Naive thymus-derived CD8-positive, alpha-beta T cell (primary cell): ENCODE measurements at regions not wholly inside any gene's neighbourhood (a gene's known extent, or its start where the extent isn't known, plus 50 kb on each side); places are given as distances from the start of the nearest gene placed in this dataset.
A peak's percentile ranks its signal among the peaks of the same experiment; 100 is the strongest.

ENCODE experiments used
- ATAC-seq, 2 donors: fragments of 150-1000 bp; cut with Tn5 transposase in 1 of 2; sonication (Bioruptor Pico), chemical (Tn5 transposase) in 1 of 2; 1 replicate in 1 of 2; 2 replicates in 1 of 2; pipeline ENCODE4 v1.10.0; 2021; ENCODE audit warnings: mild to moderate bottlenecking in 2 of 2, moderate library complexity in 2 of 2
- POLR2A ChIA-PET: fragments of 350-600 bp; sonication (Branson Sonifier 250); formaldehyde crosslinking; loops from one replicate; lab custom pipeline; 2021; ENCODE audit warnings: antibody characterized with exemption; lab: Charles Lee
- DNase-seq, 10 donors: peaks; one replicate each; pipeline versions ENCODE4 v3.0.0 to v3.0.0-alpha.2; 2020 to 2022
- H3K27ac Mint-ChIP-seq, 10 donors: one replicate each; pipeline ENCODE4 v1.8.0; 2020 to 2022; ENCODE audit warnings: mild to moderate bottlenecking in 10 of 10, mixed read lengths in 10 of 10, moderate library complexity in 4 of 10, inconsistent platforms in 1 of 10
- H3K27me3 Mint-ChIP-seq, 5 donors: one replicate each; pipeline ENCODE4 v1.8.0; 2021 to 2022; ENCODE audit warnings: mixed read lengths in 5 of 5
- H3K36me3 Mint-ChIP-seq, 3 donors: one replicate each; pipeline ENCODE4 v1.8.0; 2020 to 2022; ENCODE audit warnings: mixed read lengths in 3 of 3, mild to moderate bottlenecking in 2 of 3, inconsistent platforms in 1 of 3
- H3K4me1 Mint-ChIP-seq, 4 donors: one replicate each; pipeline ENCODE4 v1.8.0; 2021 to 2022; ENCODE audit warnings: mixed read lengths in 4 of 4
- H3K4me3 Mint-ChIP-seq, 10 donors: one replicate each; pipeline ENCODE4 v1.8.0; 2020 to 2022; ENCODE audit warnings: mild to moderate bottlenecking in 10 of 10, mixed read lengths in 10 of 10, moderate library complexity in 6 of 10, inconsistent platforms in 1 of 10
- H3K9me3 Mint-ChIP-seq, 9 donors: one replicate each; pipeline ENCODE4 v1.8.0; 2020 to 2022; ENCODE audit warnings: mixed read lengths in 9 of 9, mild to moderate bottlenecking in 3 of 9, inconsistent platforms in 1 of 9, moderate library complexity in 1 of 9

DNA sequence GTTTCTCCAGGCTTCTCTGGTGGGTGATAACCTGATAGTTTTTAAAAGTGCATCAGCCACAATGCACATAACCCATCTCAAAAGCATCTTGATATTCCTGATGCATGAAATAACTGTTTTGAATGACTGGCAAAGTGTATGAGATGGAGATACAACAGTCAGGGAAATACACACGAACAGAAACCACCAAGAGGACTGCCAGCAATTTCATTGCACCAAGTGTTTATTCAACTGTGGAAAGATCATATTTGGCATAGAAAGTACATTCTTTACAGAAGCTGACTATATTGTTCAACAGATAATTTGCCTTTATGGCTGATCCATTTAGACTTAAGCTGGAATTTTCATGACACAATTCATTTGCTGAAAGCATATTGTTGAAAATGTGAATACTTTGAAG lies 139.5 kb downstream of the SLIT2 start:
- DNase-seq (no peak), ATAC-seq (no peak)
- Mint-ChIP-seq H3K27me3 (peaks cover 0 to 4% (median 1%) of the 10 kb centered on the region in 5 donors), H3K4me1 (no peaks in the 10 kb centered on the region), H3K9me3 (no peaks in the 10 kb centered on the region), H3K4me3 (no peak overlapping the region), H3K27ac (no peak overlapping the region), H3K36me3 (no peaks in the 10 kb centered on the region)
- POLR2A ChIA-PET: no interaction called here

DNA sequence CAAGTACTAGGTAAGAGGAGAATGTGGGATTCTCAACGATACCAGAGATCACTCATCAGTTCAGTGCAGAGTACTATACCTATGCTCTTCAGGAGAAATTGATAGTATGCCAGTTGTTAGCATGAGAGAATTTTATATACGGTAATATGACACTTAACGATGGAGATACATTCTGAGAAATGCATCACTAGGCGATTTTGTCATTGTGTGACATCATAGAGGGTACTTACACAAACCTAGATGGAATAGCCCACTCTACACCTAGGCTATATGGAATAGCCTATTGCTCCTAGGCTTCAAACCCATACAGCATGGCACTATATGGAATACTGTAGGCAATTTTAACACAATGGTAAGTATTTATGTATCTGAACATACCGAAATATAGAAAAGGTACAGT lies 140.2 kb downstream of the SLIT2 start:
- Mint-ChIP-seq H3K27me3 (peaks cover 0 to 1% (median under 1%) of the 10 kb centered on the region in 5 donors), H3K27ac (no peak overlapping the region), H3K36me3 (no peaks in the 10 kb centered on the region), H3K4me1 (no peaks in the 10 kb centered on the region), H3K9me3 (no peaks in the 10 kb centered on the region), H3K4me3 (no peak overlapping the region)
- POLR2A ChIA-PET: no interaction called here
- ATAC-seq (no peak), DNase-seq (no peak)

DNA sequence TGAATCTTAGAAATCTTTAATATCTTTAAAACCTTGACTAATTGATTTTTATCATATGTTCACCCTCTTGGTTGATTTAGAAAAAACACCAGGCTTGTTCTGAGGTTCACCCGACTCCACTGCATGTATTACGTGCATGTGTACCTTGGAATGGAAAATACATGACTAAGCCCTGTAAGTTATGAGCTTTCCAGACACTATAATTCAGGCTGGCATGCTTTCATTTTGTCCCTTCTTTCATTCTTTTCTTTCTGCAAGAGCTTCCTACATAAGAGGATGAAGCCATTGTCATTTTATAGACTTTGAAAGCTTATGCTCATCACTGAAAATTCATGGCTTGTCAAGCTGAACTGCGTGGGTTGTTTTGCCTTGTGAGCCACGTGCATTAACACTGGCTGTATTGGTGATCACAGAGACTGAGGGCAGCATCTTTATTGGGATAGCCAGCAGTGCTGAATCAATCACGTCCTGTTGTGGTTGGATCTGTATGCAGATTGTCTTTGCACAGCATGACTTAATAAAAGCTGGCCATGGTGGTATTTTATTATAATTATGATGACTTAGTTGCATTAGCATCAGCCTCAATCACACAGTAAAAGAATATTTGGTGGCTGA lies 141.9 kb downstream of the SLIT2 start:
- no peak overlapping the region for H3K27ac Mint-ChIP-seq

DNA sequence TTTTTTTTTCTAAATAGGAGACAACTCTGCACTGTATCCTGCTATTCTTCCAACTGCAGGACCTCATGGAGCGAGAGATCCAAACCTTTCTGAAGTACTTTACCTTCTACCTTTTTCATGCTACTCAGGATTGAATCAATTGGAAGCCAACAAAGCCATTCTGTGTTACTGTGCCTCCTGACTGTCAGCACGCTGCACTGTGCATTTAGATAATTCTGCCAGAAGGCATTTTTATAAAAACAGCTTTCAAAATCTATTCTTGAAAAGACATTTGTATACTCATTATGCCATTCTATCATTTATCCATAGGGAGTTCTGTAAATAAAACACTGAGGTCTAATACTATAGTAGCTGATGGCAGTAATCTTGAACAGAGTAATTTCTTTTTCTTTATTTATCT lies 142.8 kb downstream of the SLIT2 start:
- Mint-ChIP-seq H3K27ac (no peak overlapping the region), H3K4me3 (no peak overlapping the region), H3K36me3 (no peaks in the 10 kb centered on the region), H3K9me3 (no peaks in the 10 kb centered on the region), H3K27me3 (peaks cover 0 to 5% (median 1%) of the 10 kb centered on the region in 5 donors), H3K4me1 (no peaks in the 10 kb centered on the region)
- ATAC-seq (no peak), DNase-seq (no peak)
- POLR2A ChIA-PET: no interaction called here

More for the DNA sequence above, 141.9 kb downstream of the SLIT2 start:
- Mint-ChIP-seq H3K9me3 (no peaks in the 10 kb centered on the region), H3K36me3 (no peaks in the 10 kb centered on the region), H3K4me3 (no peak overlapping the region), H3K27me3 (peaks cover 0 to 5% (median 0%) of the 10 kb centered on the region in 5 donors), H3K4me1 (no peaks in the 10 kb centered on the region)
- ATAC-seq (no peak), DNase-seq (no peak)
- POLR2A ChIA-PET: no interaction called here

DNA sequence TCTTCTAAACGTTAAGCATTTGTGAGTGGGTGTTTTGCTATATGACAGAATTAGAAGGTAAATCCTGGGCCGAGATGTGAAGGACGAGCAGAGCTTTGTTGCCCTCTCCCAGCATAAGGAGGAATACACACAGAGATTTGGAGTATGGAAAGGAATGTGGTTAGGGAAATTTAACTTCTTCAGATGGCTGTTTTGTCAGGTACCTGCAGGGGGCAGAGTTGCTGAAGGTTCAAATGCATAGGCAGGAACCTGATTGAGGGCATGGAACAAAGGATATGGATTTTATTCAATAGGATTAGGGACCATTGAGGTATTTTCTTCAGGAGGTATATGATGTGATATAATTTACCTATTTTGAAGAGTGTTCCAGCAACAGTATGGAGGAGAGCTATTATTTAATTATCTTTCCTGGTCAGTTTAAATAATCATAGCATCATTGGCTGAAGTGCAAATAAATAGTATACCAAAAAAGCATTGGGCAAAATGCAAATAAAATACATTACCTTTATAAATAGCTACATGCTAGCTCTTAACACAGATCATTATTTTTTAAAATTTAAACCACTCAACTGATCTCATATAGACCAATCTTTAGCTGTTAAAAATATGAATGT lies 143.6 kb downstream of the SLIT2 start:
- Mint-ChIP-seq H3K4me3 (no peak overlapping the region), H3K4me1 (no peaks in the 10 kb centered on the region), H3K9me3 (no peaks in the 10 kb centered on the region), H3K27me3 (peaks cover 0 to 7% (median 2%) of the 10 kb centered on the region in 5 donors), H3K27ac (no peak overlapping the region), H3K36me3 (no peaks in the 10 kb centered on the region)
- POLR2A ChIA-PET: no interaction called here
- ATAC-seq (no peak), DNase-seq (no peak)

DNA sequence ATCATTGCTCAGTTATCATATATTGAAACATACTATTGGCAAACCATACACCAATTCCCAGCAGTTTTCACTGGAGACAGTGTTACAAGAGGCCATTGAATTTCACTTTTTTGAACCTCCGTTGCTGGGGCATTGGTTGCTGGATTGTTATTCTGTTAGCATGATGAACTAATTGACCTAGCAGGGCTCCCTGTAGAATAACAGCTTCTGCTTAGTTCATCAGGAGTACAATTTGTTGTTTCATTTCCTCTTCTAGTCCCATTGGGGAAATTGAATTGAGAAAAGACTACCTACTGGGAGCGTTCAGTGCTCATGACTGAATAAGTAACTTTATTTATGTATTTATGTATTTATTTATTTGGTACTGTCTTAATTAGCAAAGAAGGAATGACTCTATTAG lies 151.6 kb downstream of the SLIT2 start:
- POLR2A ChIA-PET: no interaction called here
- Mint-ChIP-seq H3K27ac (no peak overlapping the region), H3K4me3 (no peak overlapping the region), H3K9me3 (no peaks in the 10 kb centered on the region), H3K4me1 (no peaks in the 10 kb centered on the region), H3K36me3 (no peaks in the 10 kb centered on the region), H3K27me3 (peaks cover 0 to 7% (median 0%) of the 10 kb centered on the region in 5 donors)
- DNase-seq: no peak
- no peak for ATAC-seq

DNA sequence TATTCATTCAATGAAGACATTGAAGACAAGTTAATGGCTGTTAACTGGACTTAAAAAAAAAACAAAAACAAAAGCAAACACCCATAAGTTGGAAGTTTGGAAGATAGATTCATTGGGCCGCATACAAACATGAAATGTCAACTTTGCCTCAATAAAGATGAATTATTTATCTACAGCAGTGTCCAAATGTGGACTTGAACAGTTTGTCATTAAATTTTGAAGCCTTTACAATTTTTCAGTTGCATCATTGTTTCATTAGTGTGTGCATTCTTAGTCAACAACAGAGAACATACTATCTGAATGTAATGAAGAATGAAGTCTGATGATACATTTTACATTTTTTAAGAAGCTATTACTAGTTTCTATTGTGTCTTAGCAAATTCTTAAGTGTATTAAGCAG lies 152.1 kb downstream of the SLIT2 start:
- no peaks in the 10 kb centered on the region for H3K36me3 Mint-ChIP-seq
- peaks cover 0 to 7% (median 0%) of the 10 kb centered on the region in 5 donors for H3K27me3 Mint-ChIP-seq
- no peak overlapping the region for H3K27ac Mint-ChIP-seq
- no peak for ATAC-seq
- H3K9me3 Mint-ChIP-seq: no peaks in the 10 kb centered on the region
- DNase-seq: no peak
- H3K4me3 Mint-ChIP-seq: no peak overlapping the region
- POLR2A ChIA-PET: no interaction called here
- H3K4me1 Mint-ChIP-seq: no peaks in the 10 kb centered on the region

DNA sequence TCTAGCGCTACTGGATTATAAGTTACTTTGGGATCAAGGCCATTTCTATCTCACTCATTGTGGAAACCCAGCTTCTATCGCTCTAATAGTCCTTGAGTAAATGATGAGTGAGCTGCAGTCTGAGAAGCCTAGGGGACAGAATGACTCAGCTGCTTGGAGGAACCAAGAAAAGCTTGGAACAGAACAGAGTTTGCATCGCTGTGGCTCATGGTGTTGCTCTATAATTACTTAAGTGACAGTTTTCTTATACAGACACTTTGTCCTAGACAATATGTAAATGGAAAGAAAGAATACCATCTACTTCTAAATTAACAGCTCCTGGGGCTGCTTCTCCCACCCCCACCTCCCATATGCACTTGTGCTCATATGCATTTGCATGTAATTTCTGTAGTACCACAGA lies 156.9 kb downstream of the SLIT2 start:
- H3K4me1 Mint-ChIP-seq: no peaks in the 10 kb centered on the region
- no peaks in the 10 kb centered on the region for H3K36me3 Mint-ChIP-seq
- peaks cover 0 to 3% (median 0%) of the 10 kb centered on the region in 5 donors for H3K27me3 Mint-ChIP-seq
- ATAC-seq (no peak), DNase-seq (no peak)
- no peaks in the 10 kb centered on the region for H3K9me3 Mint-ChIP-seq
- POLR2A ChIA-PET: no interaction called here
- no peak overlapping the region for H3K27ac Mint-ChIP-seq
- H3K4me3 Mint-ChIP-seq: no peak overlapping the region

DNA sequence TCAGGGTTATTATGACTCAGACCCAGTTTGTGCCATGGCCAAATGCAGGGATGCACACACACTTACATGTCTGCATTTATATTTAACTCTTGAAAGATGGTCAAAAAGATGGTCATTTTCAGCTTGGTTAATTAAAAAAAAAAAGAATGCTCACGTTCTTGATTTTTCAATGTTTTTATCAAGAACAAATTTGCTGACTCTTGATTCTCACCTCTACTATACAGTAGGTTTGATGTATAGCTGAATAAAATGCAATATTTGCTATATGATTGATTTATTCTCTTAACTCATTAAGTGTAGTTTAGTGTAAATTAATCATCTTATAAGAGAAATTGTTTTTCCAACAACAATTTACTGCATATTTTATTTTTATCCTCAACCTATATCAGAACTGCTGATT lies 160.4 kb downstream of the SLIT2 start:
- no peaks in the 10 kb centered on the region for H3K36me3 Mint-ChIP-seq
- DNase-seq: no peak
- H3K4me1 Mint-ChIP-seq: no peaks in the 10 kb centered on the region
- no peak overlapping the region for H3K27ac Mint-ChIP-seq
- no peaks in the 10 kb centered on the region for H3K9me3 Mint-ChIP-seq
- H3K27me3 Mint-ChIP-seq: peaks cover 0 to 13% (median 3%) of the 10 kb centered on the region in 5 donors
- H3K4me3 Mint-ChIP-seq: no peak overlapping the region
- POLR2A ChIA-PET: no interaction called here
- ATAC-seq: no peak

DNA sequence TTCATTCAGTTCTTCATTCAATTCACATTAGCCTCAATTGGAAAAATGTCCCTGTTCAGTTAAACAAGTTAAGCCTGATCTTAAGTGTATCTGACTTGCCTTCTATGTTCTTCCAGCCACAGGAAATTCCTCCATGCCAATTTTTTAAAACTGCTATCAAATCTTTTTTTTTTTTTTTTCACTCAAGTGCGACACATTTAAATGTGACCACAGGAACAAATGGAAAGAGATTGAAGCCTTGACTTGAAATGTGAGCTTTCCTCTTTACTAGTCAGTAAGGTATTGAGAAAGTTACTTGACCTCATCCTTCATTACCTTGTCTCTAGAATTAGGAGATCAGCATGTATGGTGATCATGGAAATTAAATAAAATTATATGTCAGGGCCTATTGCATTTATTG lies 165.1 kb downstream of the SLIT2 start:
- no peak overlapping the region for H3K4me3 Mint-ChIP-seq
- no peaks in the 10 kb centered on the region for H3K9me3 Mint-ChIP-seq
- POLR2A ChIA-PET: interaction anchor here (0.7 kb wide), 1 partner anchor 1788 kb away, joined by 3 read pairs; no protein-coding TSS in a partner anchor
- DNase-seq (no peak), ATAC-seq (no peak)
- H3K4me1 Mint-ChIP-seq: peaks cover 0 to 6% (median 4%) of the 10 kb centered on the region in 4 donors
- H3K36me3 Mint-ChIP-seq: no peaks in the 10 kb centered on the region
- H3K27ac Mint-ChIP-seq: no peak overlapping the region
- H3K27me3 Mint-ChIP-seq: peaks cover 0 to 22% (median 3%) of the 10 kb centered on the region in 5 donors

DNA sequence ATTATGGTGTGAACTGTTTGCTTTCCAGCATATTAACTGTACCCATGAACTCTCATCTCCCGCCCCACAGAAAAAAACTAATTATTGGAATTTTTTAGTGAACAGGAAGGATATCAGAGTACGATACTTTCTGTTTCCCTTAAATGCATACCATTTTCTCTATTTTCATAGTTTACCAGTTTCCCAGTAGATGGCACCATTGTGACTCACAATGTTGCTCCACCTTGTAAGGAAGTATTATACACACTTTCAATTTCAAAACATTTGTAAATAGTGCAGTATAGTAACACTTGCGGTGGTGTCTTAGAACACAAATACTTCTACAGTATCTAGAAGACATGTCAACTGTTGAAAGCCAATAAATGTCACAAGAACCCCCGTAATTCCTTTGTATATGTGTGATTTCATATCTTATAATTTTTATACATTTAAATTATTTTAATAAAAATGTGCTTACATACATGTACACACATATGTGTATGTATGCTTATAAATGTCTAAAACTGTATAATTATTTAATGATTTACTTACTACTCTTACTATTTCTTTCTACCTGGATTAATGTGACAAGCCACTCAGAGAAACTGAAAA lies 167.3 kb downstream of the SLIT2 start:
- Mint-ChIP-seq H3K27me3 (peaks cover 0 to 19% (median 5%) of the 10 kb centered on the region in 5 donors), H3K9me3 (no peaks in the 10 kb centered on the region), H3K4me1 (peaks cover 0 to 6% (median 4%) of the 10 kb centered on the region in 4 donors), H3K27ac (peak overlapping the region in 4 of 10 donors; percentile 6 to 65 (median 22)), H3K4me3 (peak overlapping the region in 9 of 10 donors; percentile 38 to 69 (median 55)), H3K36me3 (no peaks in the 10 kb centered on the region)
- ATAC-seq (peak; percentile 69 to 70), DNase-seq (peak in 3 of 10 donors; percentile 19 to 41 (median 29))
- POLR2A ChIA-PET: no interaction called here

DNA sequence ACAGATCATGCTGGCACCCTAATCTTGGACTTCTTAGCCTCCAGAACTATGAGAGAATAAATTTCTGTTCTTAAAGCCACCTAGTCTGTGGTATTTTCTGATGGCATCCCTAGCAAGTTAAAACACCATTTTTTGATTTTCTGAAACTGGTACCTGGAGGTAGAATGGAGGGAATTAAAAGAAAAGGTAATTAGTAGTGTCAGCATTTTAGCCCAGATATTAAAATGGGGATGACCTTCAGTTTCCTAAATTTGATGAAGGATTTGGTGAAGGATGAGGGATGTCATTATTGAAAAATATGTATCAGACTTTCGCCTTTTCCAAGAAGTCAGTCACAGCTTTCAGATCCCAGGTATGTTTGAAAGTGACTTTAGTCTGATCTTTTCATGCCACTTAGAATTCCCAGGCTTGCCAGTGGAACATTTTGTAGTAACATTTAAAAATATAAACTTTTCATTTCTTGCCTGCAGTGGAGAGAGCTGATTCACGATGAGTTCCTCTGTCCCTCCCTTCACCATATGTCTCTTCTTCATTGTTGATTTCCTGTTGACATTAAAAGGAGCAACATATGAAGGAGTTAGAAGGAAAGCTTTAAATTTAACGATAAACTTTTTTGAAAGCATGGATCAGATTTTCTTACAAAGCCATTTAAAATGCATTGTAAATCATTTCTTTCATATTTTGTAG lies 169.4 kb downstream of the SLIT2 start:
- H3K4me1 Mint-ChIP-seq: peaks cover 0 to 6% (median 4%) of the 10 kb centered on the region in 4 donors
- H3K9me3 Mint-ChIP-seq: no peaks in the 10 kb centered on the region
- DNase-seq (no peak), ATAC-seq (no peak)
- H3K27ac Mint-ChIP-seq: no peak overlapping the region
- H3K27me3 Mint-ChIP-seq: peaks cover 2 to 9% (median 5%) of the 10 kb centered on the region in 5 donors
- H3K36me3 Mint-ChIP-seq: no peaks in the 10 kb centered on the region
- no peak overlapping the region for H3K4me3 Mint-ChIP-seq
- POLR2A ChIA-PET: no interaction called here

DNA sequence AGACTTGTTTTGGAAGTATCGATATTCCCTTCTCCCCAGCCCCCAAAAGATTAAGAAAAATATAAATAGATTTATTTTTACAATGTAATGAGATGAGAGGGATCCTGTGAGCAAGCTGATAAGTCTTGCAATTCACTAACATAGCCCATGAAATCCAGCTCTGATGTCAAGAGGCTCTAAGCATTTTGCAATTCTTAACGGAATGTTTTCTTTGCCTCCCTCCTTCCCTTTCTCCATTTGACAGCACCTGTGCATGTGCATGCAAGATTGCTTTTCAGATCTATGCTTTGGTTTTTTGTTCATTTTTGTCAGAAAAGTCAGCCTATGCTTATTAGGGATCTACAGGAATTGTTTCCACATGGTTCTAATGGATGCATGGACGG lies 169.9 kb downstream of the SLIT2 start:
- H3K4me1 Mint-ChIP-seq: peaks cover 0 to 6% (median 4%) of the 10 kb centered on the region in 4 donors
- no peak overlapping the region for H3K4me3 Mint-ChIP-seq
- ATAC-seq: no peak
- no peak for DNase-seq
- H3K9me3 Mint-ChIP-seq: no peaks in the 10 kb centered on the region
- H3K27me3 Mint-ChIP-seq: peaks cover 2 to 9% (median 2%) of the 10 kb centered on the region in 5 donors
- POLR2A ChIA-PET: no interaction called here
- no peaks in the 10 kb centered on the region for H3K36me3 Mint-ChIP-seq
- H3K27ac Mint-ChIP-seq: no peak overlapping the region
